DND-41 (cell line): ENCODE measurements at regions not wholly inside any gene's neighbourhood (a gene's known extent, or its start where the extent isn't known, plus 50 kb on each side); places are given as distances from the start of the nearest gene placed in this dataset.

Experiments used
- ATAC-seq: fragments of 200-7000 bp; cut with Tn5 transposase; 3 replicates; pipeline ENCODE4 v1.9.1; 2021; ENCODE audit warnings: low read depth; ENCODE audit not compliant: insufficient read depth
- DNase-seq: peaks from one replicate; pipeline ENCODE4 v3.0.0-alpha.2; 2020
- H2AFZ ChIP-seq: 2 replicates; pipeline ENCODE4 v1.6.0; 2012; ENCODE audit warnings: low read depth, low read length
- H3K27ac ChIP-seq: 2 replicates; pipeline ENCODE4 v1.5.1; 2012; ENCODE audit warnings: low read length, inconsistent platforms
- H3K27me3 ChIP-seq: fragments of 200-600 bp; sonication (generic); 2 replicates; pipeline ENCODE4 v1.6.0; 2012; ENCODE audit warnings: low read length, mild to moderate bottlenecking, inconsistent platforms; ENCODE audit not compliant: insufficient read depth, poor library complexity
- H3K36me3 ChIP-seq: 2 replicates; pipeline ENCODE4 v1.5.1; 2012; ENCODE audit warnings: low read length, inconsistent platforms; ENCODE audit not compliant: insufficient read depth
- H3K4me1 ChIP-seq: 2 replicates; pipeline ENCODE4 v1.5.1; 2012; ENCODE audit warnings: mild to moderate bottlenecking, low read length; ENCODE audit not compliant: insufficient read depth
- H3K4me2 ChIP-seq: 2 replicates; pipeline ENCODE4 v1.6.0; 2012; ENCODE audit warnings: mild to moderate bottlenecking, moderate library complexity, low read length, inconsistent platforms; ENCODE audit not compliant: insufficient read depth
- H3K4me3 ChIP-seq, 2 experiments: fragments of 200-600 bp in 1 of 2; shearing (Covaris generic) in 1 of 2; 2 replicates each; pipeline ENCODE4 v1.5.1; 2012 to 2016; ENCODE audit warnings: inconsistent platforms in 2 of 2, low read length in 2 of 2, mild to moderate bottlenecking in 2 of 2, low read depth in 1 of 2, moderate library complexity in 1 of 2
- H3K79me2 ChIP-seq: 2 replicates; pipeline ENCODE4 v1.6.0; 2012; ENCODE audit warnings: low read length, inconsistent platforms; ENCODE audit not compliant: insufficient read depth
- H3K9ac ChIP-seq: 2 replicates; pipeline ENCODE4 v1.6.0; 2012; ENCODE audit warnings: low read depth, mild to moderate bottlenecking, inconsistent platforms, low read length, moderate library complexity
- H3K9me3 ChIP-seq: 2 replicates; pipeline ENCODE4 v1.5.1; 2012; ENCODE audit warnings: low read length, moderate library complexity, mild to moderate bottlenecking, inconsistent platforms; ENCODE audit not compliant: insufficient read depth, severe bottlenecking
- H4K20me1 ChIP-seq: 2 replicates; pipeline ENCODE4 v1.6.0; 2012; ENCODE audit warnings: low read length; ENCODE audit not compliant: insufficient read depth
- CTCF ChIP-seq: IDR thresholded peaks from 2 replicates; pipeline ENCODE4 v1.5.1; 2012; ENCODE audit warnings: borderline replicate concordance, low read length, moderate library complexity, mild to moderate bottlenecking; ENCODE audit not compliant: poor library complexity, severe bottlenecking; ENCODE audit errors: extremely low read depth
- EZH2 ChIP-seq: IDR thresholded peaks from 3 replicates; pipeline ENCODE4 v1.6.1; 2012; ENCODE audit warnings: borderline replicate concordance, low read depth, mild to moderate bottlenecking, moderate library complexity, low read length, inconsistent platforms; ENCODE audit not compliant: severe bottlenecking

- Histone ChIP-seq H3K4me2 (no peak overlapping the region), H3K27me3 (no peaks in the 10 kb centered on the region), H3K9me3 (no peaks in the 10 kb centered on the region), H3K27ac (no peak overlapping the region), H3K79me2 (no peaks in the 10 kb centered on the region), H3K4me1 (no peaks in the 10 kb centered on the region), H3K36me3 (no peaks in the 10 kb centered on the region), H2AFZ (no peak overlapping the region), H3K9ac (no peak overlapping the region), H3K4me3 (no peak overlapping the region), H4K20me1 (no peaks in the 10 kb centered on the region)
- ATAC-seq (no peak), DNase-seq (no peak)
- TF ChIP-seq CTCF (no peak), EZH2 (no peak)
Measured at GRCh38 chr12:19872621-19873540, 433.6 kb downstream of the AEBP2 start.

DNA sequence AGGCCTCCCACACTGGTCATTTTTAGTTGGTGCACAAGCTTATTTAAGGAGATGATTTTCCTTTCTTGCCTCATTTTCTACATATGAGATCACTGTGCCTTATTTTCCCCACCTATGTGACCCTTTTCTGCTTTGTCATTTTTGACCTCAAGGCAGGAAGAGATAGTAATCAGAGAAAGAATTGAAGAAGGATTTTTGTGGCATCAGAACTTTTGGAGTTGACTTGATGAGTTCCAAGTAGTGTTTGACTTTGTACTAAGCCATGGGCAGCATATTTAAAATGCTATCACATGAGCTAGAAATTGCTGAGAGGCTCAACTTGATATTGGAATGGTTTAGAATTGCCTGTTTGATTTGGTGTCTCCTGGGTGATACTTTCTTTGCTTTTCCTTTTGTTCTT, 440.8 kb downstream of the AEBP2 start:
- H3K4me1 ChIP-seq, result no peaks in the 10 kb centered on the region
- H3K36me3 ChIP-seq, result no peaks in the 10 kb centered on the region
- H3K4me2 ChIP-seq, result no peak overlapping the region
- no peak for ATAC-seq
- H3K27ac ChIP-seq, result no peak overlapping the region
- no peak overlapping the region for H3K4me3 ChIP-seq
- peaks cover 12% of the 10 kb centered on the region for H3K27me3 ChIP-seq
- H4K20me1 ChIP-seq, result no peaks in the 10 kb centered on the region
- H3K9me3 ChIP-seq, result no peaks in the 10 kb centered on the region
- no peak overlapping the region for H3K9ac ChIP-seq
- no peak for DNase-seq
- TF ChIP-seq EZH2 (no peak), CTCF (no peak)
- no peak overlapping the region for H2AFZ ChIP-seq
- H3K79me2 ChIP-seq, result no peaks in the 10 kb centered on the region

DNA sequence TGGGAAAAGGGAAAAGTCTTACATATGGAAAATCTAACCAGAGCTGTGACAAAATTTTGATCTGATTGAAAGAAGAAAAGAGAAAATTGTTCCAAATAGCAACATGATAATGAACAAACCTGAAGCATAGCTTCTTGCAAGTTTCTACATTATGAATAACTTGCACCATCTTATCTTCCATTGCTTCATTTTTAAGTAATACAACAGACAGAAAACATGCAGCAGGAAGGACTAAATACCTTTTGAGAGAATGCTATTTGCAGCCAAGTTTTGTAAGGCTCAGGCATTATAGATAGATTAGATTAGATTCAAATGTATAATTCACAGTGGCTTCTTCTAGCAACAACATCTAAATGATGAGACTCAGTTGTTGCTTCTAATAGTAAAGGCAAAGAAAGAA, 441.4 kb downstream of the AEBP2 start:
- no peak overlapping the region for H3K4me3 ChIP-seq
- H3K4me1 ChIP-seq, result no peaks in the 10 kb centered on the region
- DNase-seq, result no peak
- peaks cover 15% of the 10 kb centered on the region for H3K27me3 ChIP-seq
- H3K79me2 ChIP-seq, result no peaks in the 10 kb centered on the region
- ATAC-seq, result no peak
- no peaks in the 10 kb centered on the region for H3K36me3 ChIP-seq
- no peak overlapping the region for H3K4me2 ChIP-seq
- no peaks in the 10 kb centered on the region for H3K9me3 ChIP-seq
- TF ChIP-seq CTCF, result no peak
- TF ChIP-seq EZH2, result no peak
- no peak overlapping the region for H3K27ac ChIP-seq
- no peak overlapping the region for H2AFZ ChIP-seq
- no peak overlapping the region for H3K9ac ChIP-seq
- H4K20me1 ChIP-seq, result no peaks in the 10 kb centered on the region
